ENCODE measurements at regions not wholly inside any gene's neighbourhood (a gene's known extent, or its start where the extent isn't known, plus 50 kb on each side); places are given as distances from the start of the nearest gene placed in this dataset.
A peak's percentile ranks its signal among the peaks of the same experiment; 100 is the strongest.

DNA sequence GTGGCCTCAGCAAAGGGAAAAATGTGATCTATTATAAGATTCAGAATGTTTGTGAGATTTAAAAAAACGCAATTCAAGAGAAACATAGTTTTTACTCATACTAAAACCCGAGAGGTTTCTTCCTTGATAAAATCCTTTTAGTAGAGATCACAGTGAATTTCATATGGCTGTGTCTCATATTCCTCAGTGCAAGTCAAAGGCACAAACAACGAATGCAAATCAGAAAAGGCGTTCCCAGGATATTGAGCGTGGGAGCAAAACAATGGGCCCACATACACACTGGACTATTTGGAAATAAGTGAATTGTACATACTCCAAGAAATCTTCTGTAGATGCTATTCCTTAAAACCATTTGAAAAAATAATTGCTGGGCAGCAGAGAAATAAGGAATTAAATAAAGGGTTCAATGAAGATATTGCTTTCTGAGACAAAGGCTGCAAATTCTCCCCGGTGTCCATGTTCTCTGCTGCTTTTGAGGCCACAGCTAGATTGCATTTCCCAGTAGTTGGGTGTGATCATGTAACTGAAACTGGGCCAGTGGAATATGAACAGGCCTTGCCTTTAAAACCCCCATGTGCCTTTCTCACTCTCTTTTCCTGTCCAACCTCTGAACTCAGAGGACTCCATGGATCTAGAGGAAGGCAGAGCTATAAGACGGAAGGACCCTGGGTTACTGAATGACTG, 144.6 kb upstream of the TBL1XR1 start:
- TF ChIP-seq, protein P1, sequence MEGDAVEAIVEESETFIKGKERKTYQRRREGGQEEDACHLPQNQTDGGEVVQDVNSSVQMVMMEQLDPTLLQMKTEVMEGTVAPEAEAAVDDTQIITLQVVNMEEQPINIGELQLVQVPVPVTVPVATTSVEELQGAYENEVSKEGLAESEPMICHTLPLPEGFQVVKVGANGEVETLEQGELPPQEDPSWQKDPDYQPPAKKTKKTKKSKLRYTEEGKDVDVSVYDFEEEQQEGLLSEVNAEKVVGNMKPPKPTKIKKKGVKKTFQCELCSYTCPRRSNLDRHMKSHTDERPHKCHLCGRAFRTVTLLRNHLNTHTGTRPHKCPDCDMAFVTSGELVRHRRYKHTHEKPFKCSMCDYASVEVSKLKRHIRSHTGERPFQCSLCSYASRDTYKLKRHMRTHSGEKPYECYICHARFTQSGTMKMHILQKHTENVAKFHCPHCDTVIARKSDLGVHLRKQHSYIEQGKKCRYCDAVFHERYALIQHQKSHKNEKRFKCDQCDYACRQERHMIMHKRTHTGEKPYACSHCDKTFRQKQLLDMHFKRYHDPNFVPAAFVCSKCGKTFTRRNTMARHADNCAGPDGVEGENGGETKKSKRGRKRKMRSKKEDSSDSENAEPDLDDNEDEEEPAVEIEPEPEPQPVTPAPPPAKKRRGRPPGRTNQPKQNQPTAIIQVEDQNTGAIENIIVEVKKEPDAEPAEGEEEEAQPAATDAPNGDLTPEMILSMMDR (IDR thresholded peaks at IDR 0.05; ENCODE audit: insufficient read depth, low read length, severe bottlenecking): no peak
- DNase-seq (ENCODE audit: low read depth): no peak
- H3K4me3 ChIP-seq (ENCODE audit: low read depth, low read length): no peak overlapping the region
- no peaks in the 10 kb centered on the region for H3K27me3 ChIP-seq (ENCODE audit: control insufficient read depth, insufficient read depth, low read length)
- H3K36me3 ChIP-seq (ENCODE audit: control insufficient read depth, insufficient read depth, low read length): no peaks in the 10 kb centered on the region
- FAIRE-seq: no peak

- FAIRE-seq: no peak
- TF ChIP-seq, protein P1 (IDR thresholded peaks at IDR 0.05; ENCODE audit: insufficient read depth, low read length, severe bottlenecking): no peak
- Histone ChIP-seq H3K36me3 (ENCODE audit: control insufficient read depth, insufficient read depth, low read length) (no peaks in the 10 kb centered on the region), H3K27me3 (ENCODE audit: control insufficient read depth, insufficient read depth, low read length) (no peaks in the 10 kb centered on the region), H3K4me3 (ENCODE audit: low read depth, low read length) (no peak overlapping the region)
- no peak for DNase-seq (ENCODE audit: low read depth)
Observed at GRCh38 chr3:177343122-177343625, 145.9 kb upstream of the TBL1XR1 start.

DNA sequence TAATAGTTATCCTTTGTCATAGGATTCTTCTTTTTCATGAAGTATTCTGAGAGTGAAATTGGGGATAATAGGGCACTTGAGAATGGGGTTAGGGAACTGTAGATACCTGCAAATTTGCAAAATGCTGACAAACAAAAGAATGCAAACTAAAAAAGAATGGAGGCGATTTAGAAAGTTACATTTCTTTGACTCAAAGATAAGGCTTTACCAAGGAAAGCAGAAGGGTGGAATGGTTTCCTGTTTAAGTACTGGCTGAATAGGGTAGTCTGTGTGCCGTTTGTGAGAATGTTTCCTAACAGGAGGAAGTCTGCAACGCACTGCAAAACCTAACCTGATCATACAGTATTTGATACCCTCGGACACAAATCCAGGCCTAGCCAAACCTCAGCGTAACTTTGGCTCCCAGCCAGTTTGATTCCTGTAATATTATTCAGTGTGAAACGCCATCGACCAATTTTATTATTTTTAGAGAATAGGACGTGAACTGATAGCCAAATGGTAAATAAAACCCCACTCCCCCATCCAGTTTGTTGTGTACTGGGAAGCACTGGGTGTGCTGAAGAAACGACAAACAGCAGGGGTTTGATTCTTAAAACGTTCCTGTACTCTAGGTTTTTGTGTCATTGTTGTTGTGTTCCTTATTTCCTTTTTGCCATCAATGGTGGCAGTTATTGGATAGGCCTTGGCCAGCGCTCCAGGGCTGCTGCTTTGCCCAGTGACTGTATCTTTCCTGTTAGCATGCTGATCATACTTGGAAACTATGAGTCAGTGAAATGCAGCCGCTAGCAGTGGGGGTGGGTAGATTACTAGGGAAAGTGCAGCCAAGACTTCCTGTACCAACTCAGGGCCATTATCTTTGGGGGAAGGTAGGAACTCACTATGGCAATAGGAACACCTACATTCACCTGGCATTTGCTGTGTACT, 148.0 kb upstream of the TBL1XR1 start:
- DNase-seq (ENCODE audit: low read depth) (peak; percentile 97), FAIRE-seq (no peak)
- TF ChIP-seq, protein P1 (IDR thresholded peaks at IDR 0.05; ENCODE audit: insufficient read depth, low read length, severe bottlenecking): no peak
- Histone ChIP-seq H3K36me3 (ENCODE audit: control insufficient read depth, insufficient read depth, low read length) (no peaks in the 10 kb centered on the region), H3K4me3 (ENCODE audit: low read depth, low read length) (no peak overlapping the region), H3K27me3 (ENCODE audit: control insufficient read depth, insufficient read depth, low read length) (no peaks in the 10 kb centered on the region)

- FAIRE-seq: no peak
- Histone ChIP-seq H3K4me3 (ENCODE audit: low read depth, low read length) (no peak overlapping the region), H3K27me3 (ENCODE audit: control insufficient read depth, insufficient read depth, low read length) (no peaks in the 10 kb centered on the region), H3K36me3 (ENCODE audit: control insufficient read depth, insufficient read depth, low read length) (no peaks in the 10 kb centered on the region)
- TF ChIP-seq, protein P1 (IDR thresholded peaks at IDR 0.05; ENCODE audit: insufficient read depth, low read length, severe bottlenecking): no peak
- DNase-seq (ENCODE audit: low read depth): no peak
Observed at GRCh38 chr3:177345973-177346503, 148.8 kb upstream of the TBL1XR1 start.

DNA sequence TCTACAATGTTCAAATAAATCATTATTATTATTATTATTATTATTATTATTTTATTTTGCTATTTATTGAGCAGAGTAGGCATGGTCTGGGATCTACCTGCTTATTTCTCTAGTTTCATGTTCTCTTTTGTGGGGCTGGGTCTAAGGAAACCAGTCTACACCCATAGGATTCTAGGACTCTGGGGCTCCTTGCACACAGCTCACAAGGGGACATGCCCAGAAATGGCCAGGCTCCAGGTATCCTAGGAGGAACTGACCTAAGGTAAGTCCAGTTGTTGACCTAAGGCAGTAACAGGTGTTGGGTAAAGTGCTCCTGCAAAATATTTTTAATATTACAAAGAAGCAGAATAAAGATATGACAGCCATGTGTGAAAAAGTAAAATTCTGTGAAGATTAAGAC, 149.6 kb upstream of the TBL1XR1 start:
- Histone ChIP-seq H3K4me3 (ENCODE audit: low read depth, low read length) (no peak overlapping the region), H3K36me3 (ENCODE audit: control insufficient read depth, insufficient read depth, low read length) (no peaks in the 10 kb centered on the region), H3K27me3 (ENCODE audit: control insufficient read depth, insufficient read depth, low read length) (no peaks in the 10 kb centered on the region)
- DNase-seq (ENCODE audit: low read depth) (no peak), FAIRE-seq (no peak)
- TF ChIP-seq, protein P1 (IDR thresholded peaks at IDR 0.05; ENCODE audit: insufficient read depth, low read length, severe bottlenecking): no peak
